Parathyroid adenoma (tissue), 2 donors: ENCODE measurements at regions not wholly inside any gene's neighbourhood (a gene's known extent, or its start where the extent isn't known, plus 50 kb on each side); places are given as distances from the start of the nearest gene placed in this dataset.

Experiments
- H2AFZ ChIP-seq: fragments of 300-600 bp; sonication (generic); one replicate; pipeline ENCODE4 v1.7.0; 2017; ENCODE audit warnings: antibody characterized with exemption, mild to moderate bottlenecking
- H3K27ac ChIP-seq: fragments of 300-600 bp; sonication (generic); one replicate; pipeline ENCODE4 v1.7.0; 2017
- H3K27me3 ChIP-seq: fragments of 300-600 bp; sonication (generic); one replicate; pipeline ENCODE4 v1.7.0; 2017; ENCODE audit warnings: low read length; ENCODE audit not compliant: control insufficient read depth, insufficient read depth
- H3K36me3 ChIP-seq: fragments of 300-600 bp; sonication (generic); one replicate; pipeline ENCODE4 v1.7.0; 2017; ENCODE audit warnings: low read length; ENCODE audit not compliant: control insufficient read depth, insufficient read depth
- H3K4me1 ChIP-seq: fragments of 300-600 bp; sonication (generic); one replicate; pipeline ENCODE4 v1.7.0; 2017; ENCODE audit warnings: control low read depth
- H3K4me2 ChIP-seq: fragments of 300-600 bp; sonication (generic); one replicate; pipeline ENCODE4 v1.7.0; 2017; ENCODE audit warnings: low read length
- H3K4me3 ChIP-seq: fragments of 300-600 bp; sonication (generic); one replicate; pipeline ENCODE4 v1.7.0; 2017; ENCODE audit warnings: low read depth, low read length
- H3K79me2 ChIP-seq: fragments of 300-600 bp; sonication (generic); one replicate; pipeline ENCODE4 v1.7.0; 2017; ENCODE audit warnings: control low read depth
- H3K9ac ChIP-seq: fragments of 300-600 bp; sonication (generic); one replicate; pipeline ENCODE4 v1.7.0; 2017; ENCODE audit warnings: mild to moderate bottlenecking
- H3K9me3 ChIP-seq: fragments of 300-600 bp; sonication (generic); one replicate; pipeline ENCODE4 v1.7.0; 2017; ENCODE audit warnings: low read length; ENCODE audit not compliant: control insufficient read depth
- CTCF ChIP-seq: fragments of 300-600 bp; sonication (generic); IDR thresholded peaks from one replicate; pipeline ENCODE4 v1.7.0; 2017; ENCODE audit warnings: antibody characterized with exemption, mild to moderate bottlenecking
- donor health status: primary hyperparathyroidism.

- no peak for TF ChIP-seq CTCF
- no peaks in the 10 kb centered on the region for H3K9me3 ChIP-seq
- no peaks in the 10 kb centered on the region for H3K36me3 ChIP-seq
- no peak overlapping the region for H3K4me3 ChIP-seq
- no peaks in the 10 kb centered on the region for H3K79me2 ChIP-seq
- H3K9ac ChIP-seq: no peak overlapping the region
- no peak overlapping the region for H3K27ac ChIP-seq
- no peaks in the 10 kb centered on the region for H3K27me3 ChIP-seq
- H2AFZ ChIP-seq: no peak overlapping the region
- no peaks in the 10 kb centered on the region for H3K4me1 ChIP-seq
- H3K4me2 ChIP-seq: no peak overlapping the region
Observed at GRCh38 chr2:143852759-143853158, 667.2 kb downstream of the ZEB2 start.

DNA sequence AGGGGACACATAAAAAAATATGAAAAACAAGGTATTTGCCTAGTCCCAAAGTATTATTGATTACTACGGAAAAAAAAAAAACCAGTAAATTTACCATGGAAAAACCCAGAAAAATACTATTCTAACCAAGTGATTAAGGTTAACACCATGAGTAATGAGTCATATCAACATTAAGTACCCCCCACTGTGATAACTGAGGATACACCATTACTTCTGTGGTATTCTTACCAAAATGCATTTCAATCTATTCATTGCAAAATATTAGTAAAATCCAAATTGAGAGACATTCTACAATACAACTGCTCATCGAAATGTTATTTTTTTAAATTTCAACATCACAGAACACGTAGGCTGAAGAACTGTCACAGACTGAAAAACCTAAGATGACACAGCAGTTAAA lies 669.8 kb downstream of the ZEB2 start:
- Histone ChIP-seq H3K27me3 (no peaks in the 10 kb centered on the region), H3K4me3 (no peak overlapping the region), H3K4me1 (no peaks in the 10 kb centered on the region), H2AFZ (no peak overlapping the region), H3K27ac (no peak overlapping the region), H3K9me3 (no peaks in the 10 kb centered on the region), H3K9ac (no peak overlapping the region), H3K36me3 (no peaks in the 10 kb centered on the region), H3K79me2 (no peaks in the 10 kb centered on the region), H3K4me2 (no peak overlapping the region)
- TF ChIP-seq CTCF: no peak

DNA sequence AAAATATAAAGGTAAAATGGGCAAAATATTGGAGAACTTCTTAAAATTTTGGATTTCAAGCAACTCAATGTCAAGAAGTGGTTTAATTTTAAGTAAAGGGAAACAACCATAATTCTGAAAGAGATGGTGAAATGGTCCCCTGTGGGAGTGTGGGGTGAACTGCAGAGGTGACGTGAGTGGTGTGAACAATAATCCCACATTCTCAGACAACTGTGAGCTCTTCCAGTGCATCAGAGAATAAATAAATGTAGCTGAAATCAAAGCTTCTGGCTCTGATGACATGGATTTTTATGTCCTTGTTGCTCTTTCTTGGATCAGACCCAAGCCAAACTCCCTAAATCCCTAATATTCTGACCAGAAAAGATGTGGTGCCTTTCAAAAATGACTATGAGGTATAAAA lies 672.7 kb downstream of the ZEB2 start:
- no peaks in the 10 kb centered on the region for H3K36me3 ChIP-seq
- no peak overlapping the region for H3K27ac ChIP-seq
- no peaks in the 10 kb centered on the region for H3K79me2 ChIP-seq
- no peaks in the 10 kb centered on the region for H3K4me1 ChIP-seq
- no peak overlapping the region for H2AFZ ChIP-seq
- no peak overlapping the region for H3K9ac ChIP-seq
- no peaks in the 10 kb centered on the region for H3K9me3 ChIP-seq
- no peak overlapping the region for H3K4me3 ChIP-seq
- H3K4me2 ChIP-seq: no peak overlapping the region
- TF ChIP-seq CTCF: no peak
- no peaks in the 10 kb centered on the region for H3K27me3 ChIP-seq

- H3K27ac ChIP-seq: no peak overlapping the region
- no peaks in the 10 kb centered on the region for H3K36me3 ChIP-seq
- no peaks in the 10 kb centered on the region for H3K79me2 ChIP-seq
- H3K4me3 ChIP-seq: no peak overlapping the region
- no peak overlapping the region for H3K9ac ChIP-seq
- no peaks in the 10 kb centered on the region for H3K27me3 ChIP-seq
- no peak for TF ChIP-seq CTCF
- H3K4me2 ChIP-seq: no peak overlapping the region
- H2AFZ ChIP-seq: no peak overlapping the region
- H3K4me1 ChIP-seq: no peaks in the 10 kb centered on the region
- H3K9me3 ChIP-seq: no peaks in the 10 kb centered on the region
Observed at GRCh38 chr2:143844986-143845385, 674.9 kb downstream of the ZEB2 start.

GRCh38 chr2:143843686-143844085 lies 676.2 kb downstream of the ZEB2 start:
- Histone ChIP-seq H3K27me3 (no peaks in the 10 kb centered on the region), H2AFZ (no peak overlapping the region), H3K4me2 (no peak overlapping the region), H3K9me3 (no peaks in the 10 kb centered on the region), H3K79me2 (no peaks in the 10 kb centered on the region), H3K4me1 (no peaks in the 10 kb centered on the region), H3K36me3 (no peaks in the 10 kb centered on the region), H3K27ac (no peak overlapping the region), H3K9ac (no peak overlapping the region), H3K4me3 (no peak overlapping the region)
- TF ChIP-seq CTCF: no peak
